HG02571 (cell line): ENCODE measurements at regions not wholly inside any gene's neighbourhood (a gene's known extent, or its start where the extent isn't known, plus 50 kb on each side); places are given as distances from the start of the nearest gene placed in this dataset.

Source experiments
- ATAC-seq: cut with Tn5 transposase; IDR thresholded peaks from one replicate; pipeline ENCODE4 v1.9.1; 2021; ENCODE audit warnings: mild to moderate bottlenecking, moderate library complexity; ENCODE audit not compliant: unreplicated experiment

GRCh38 chr16:80144191-80144590, 396.6 kb upstream of the DYNLRB2 start:
- peak; percentile 99 for ATAC-seq

GRCh38 chr16:80142940-80143339, 397.9 kb upstream of the DYNLRB2 start:
- no peak for ATAC-seq

- ATAC-seq, result no peak
Observed at GRCh38 chr16:80142281-80142680, 398.5 kb upstream of the DYNLRB2 start.

GRCh38 chr16:80129791-80130190, 411.0 kb upstream of the DYNLRB2 start:
- no peak for ATAC-seq

- no peak for ATAC-seq
Observed at GRCh38 chr16:80125677-80126076, 415.1 kb upstream of the DYNLRB2 start.

GRCh38 chr16:80123189-80123588, 417.6 kb upstream of the DYNLRB2 start:
- no peak for ATAC-seq

GRCh38 chr16:80122115-80122514, 418.7 kb upstream of the DYNLRB2 start:
- no peak for ATAC-seq

- no peak for ATAC-seq
Observed at GRCh38 chr16:80121522-80121909, 419.3 kb upstream of the DYNLRB2 start.

GRCh38 chr16:80120899-80121521, 419.8 kb upstream of the DYNLRB2 start:
- no peak for ATAC-seq

- ATAC-seq, result no peak
Observed at GRCh38 chr16:80117556-80118130, 423.1 kb upstream of the DYNLRB2 start.

- ATAC-seq, result no peak
Observed at GRCh38 chr16:80116711-80117110, 424.1 kb upstream of the DYNLRB2 start.

GRCh38 chr16:80114699-80115098, 426.1 kb upstream of the DYNLRB2 start:
- no peak for ATAC-seq

- ATAC-seq, result no peak
Observed at GRCh38 chr16:80113873-80114574, 426.8 kb upstream of the DYNLRB2 start.

- no peak for ATAC-seq
Observed at GRCh38 chr16:80109581-80109980, 431.2 kb upstream of the DYNLRB2 start.

GRCh38 chr16:80107900-80108299, 432.9 kb upstream of the DYNLRB2 start:
- no peak for ATAC-seq

- ATAC-seq, result no peak
Observed at GRCh38 chr16:80105751-80106150, 435.0 kb upstream of the DYNLRB2 start.

- no peak for ATAC-seq
Observed at GRCh38 chr16:80105160-80105559, 435.6 kb upstream of the DYNLRB2 start.

- no peak for ATAC-seq
Observed at GRCh38 chr16:80104401-80104800, 436.4 kb upstream of the DYNLRB2 start.

- ATAC-seq, result no peak
Observed at GRCh38 chr16:80103463-80103862, 437.3 kb upstream of the DYNLRB2 start.

- no peak for ATAC-seq
Observed at GRCh38 chr16:80100846-80101451, 439.8 kb upstream of the DYNLRB2 start.

- no peak for ATAC-seq
Observed at GRCh38 chr16:80100186-80100585, 440.6 kb upstream of the DYNLRB2 start.

GRCh38 chr16:80097098-80097497, 443.7 kb upstream of the DYNLRB2 start:
- no peak for ATAC-seq
